Lower leg skin (tissue), 3 donors: ENCODE measurements at regions not wholly inside any gene's neighbourhood (a gene's known extent, or its start where the extent isn't known, plus 50 kb on each side); places are given as distances from the start of the nearest gene placed in this dataset.

Experiments used
- POLR2A ChIP-seq, 2 donors: fragments of 450-650 bp; IDR thresholded peaks; one replicate each; pipeline ENCODE4 v1.6.1; 2016 to 2017; ENCODE audit warnings: antibody characterized with exemption in 2 of 2, mild to moderate bottlenecking in 1 of 2, moderate library complexity in 1 of 2
- TF ChIP-seq, protein P1 (sequence below), 3 donors: fragments of 450-650 bp; IDR thresholded peaks; one replicate each; pipeline ENCODE4 v1.5.1; 2016; ENCODE audit warnings: antibody characterized with exemption in 3 of 3, mild to moderate bottlenecking in 3 of 3, moderate library complexity in 2 of 3

- no peak for TF ChIP-seq POLR2A (IDR thresholded peaks at IDR 0.05)
- TF ChIP-seq, protein P1, sequence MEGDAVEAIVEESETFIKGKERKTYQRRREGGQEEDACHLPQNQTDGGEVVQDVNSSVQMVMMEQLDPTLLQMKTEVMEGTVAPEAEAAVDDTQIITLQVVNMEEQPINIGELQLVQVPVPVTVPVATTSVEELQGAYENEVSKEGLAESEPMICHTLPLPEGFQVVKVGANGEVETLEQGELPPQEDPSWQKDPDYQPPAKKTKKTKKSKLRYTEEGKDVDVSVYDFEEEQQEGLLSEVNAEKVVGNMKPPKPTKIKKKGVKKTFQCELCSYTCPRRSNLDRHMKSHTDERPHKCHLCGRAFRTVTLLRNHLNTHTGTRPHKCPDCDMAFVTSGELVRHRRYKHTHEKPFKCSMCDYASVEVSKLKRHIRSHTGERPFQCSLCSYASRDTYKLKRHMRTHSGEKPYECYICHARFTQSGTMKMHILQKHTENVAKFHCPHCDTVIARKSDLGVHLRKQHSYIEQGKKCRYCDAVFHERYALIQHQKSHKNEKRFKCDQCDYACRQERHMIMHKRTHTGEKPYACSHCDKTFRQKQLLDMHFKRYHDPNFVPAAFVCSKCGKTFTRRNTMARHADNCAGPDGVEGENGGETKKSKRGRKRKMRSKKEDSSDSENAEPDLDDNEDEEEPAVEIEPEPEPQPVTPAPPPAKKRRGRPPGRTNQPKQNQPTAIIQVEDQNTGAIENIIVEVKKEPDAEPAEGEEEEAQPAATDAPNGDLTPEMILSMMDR (IDR thresholded peaks at IDR 0.05): no peak
Observed at GRCh38 chr6:73962884-73963283, 266.9 kb downstream of the CD109 start.
